ENCODE measurements at regions not wholly inside any gene's neighbourhood (a gene's known extent, or its start where the extent isn't known, plus 50 kb on each side); places are given as distances from the start of the nearest gene placed in this dataset.

DNA sequence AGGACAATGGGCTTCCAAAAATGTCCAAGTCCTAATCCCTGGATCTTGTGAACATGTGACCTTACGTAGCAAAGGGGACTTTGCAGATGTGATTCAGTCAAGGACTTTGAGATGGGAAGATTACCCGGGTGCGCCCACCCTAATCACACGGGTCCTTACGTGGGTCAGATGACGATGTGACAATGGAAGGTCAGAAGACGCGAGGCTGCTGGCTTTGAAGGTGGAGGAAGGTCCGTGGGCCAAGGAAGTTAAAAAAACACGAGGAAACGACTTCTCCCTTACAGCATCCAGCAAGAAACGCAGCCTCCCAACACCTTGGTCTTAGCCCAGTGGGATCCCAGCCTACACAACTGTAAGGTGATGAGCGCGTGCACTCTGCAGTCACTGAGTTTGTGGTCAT is 860.1 kb downstream of the TBC1D22A start:
- TF ChIP-seq, protein P1, sequence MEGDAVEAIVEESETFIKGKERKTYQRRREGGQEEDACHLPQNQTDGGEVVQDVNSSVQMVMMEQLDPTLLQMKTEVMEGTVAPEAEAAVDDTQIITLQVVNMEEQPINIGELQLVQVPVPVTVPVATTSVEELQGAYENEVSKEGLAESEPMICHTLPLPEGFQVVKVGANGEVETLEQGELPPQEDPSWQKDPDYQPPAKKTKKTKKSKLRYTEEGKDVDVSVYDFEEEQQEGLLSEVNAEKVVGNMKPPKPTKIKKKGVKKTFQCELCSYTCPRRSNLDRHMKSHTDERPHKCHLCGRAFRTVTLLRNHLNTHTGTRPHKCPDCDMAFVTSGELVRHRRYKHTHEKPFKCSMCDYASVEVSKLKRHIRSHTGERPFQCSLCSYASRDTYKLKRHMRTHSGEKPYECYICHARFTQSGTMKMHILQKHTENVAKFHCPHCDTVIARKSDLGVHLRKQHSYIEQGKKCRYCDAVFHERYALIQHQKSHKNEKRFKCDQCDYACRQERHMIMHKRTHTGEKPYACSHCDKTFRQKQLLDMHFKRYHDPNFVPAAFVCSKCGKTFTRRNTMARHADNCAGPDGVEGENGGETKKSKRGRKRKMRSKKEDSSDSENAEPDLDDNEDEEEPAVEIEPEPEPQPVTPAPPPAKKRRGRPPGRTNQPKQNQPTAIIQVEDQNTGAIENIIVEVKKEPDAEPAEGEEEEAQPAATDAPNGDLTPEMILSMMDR (IDR thresholded peaks at IDR 0.05; ENCODE audit: insufficient read depth, low read length, poor library complexity, severe bottlenecking): no peak
- TF ChIP-seq EZH2phosphoT487 (conservative IDR thresholded peaks at IDR 0.05; ENCODE audit: low read length): no peak
